GM12872 (cell line): ENCODE measurements at regions not wholly inside any gene's neighbourhood (a gene's known extent, or its start where the extent isn't known, plus 50 kb on each side); places are given as distances from the start of the nearest gene placed in this dataset.

Experiments
- TF ChIP-seq, protein P1 (sequence below): IDR thresholded peaks from 3 replicates; pipeline ENCODE4 v1.5.1; 2011; ENCODE audit warnings: low read depth, mild to moderate bottlenecking, low read length, moderate library complexity; ENCODE audit not compliant: insufficient read depth

- TF ChIP-seq, protein P1, sequence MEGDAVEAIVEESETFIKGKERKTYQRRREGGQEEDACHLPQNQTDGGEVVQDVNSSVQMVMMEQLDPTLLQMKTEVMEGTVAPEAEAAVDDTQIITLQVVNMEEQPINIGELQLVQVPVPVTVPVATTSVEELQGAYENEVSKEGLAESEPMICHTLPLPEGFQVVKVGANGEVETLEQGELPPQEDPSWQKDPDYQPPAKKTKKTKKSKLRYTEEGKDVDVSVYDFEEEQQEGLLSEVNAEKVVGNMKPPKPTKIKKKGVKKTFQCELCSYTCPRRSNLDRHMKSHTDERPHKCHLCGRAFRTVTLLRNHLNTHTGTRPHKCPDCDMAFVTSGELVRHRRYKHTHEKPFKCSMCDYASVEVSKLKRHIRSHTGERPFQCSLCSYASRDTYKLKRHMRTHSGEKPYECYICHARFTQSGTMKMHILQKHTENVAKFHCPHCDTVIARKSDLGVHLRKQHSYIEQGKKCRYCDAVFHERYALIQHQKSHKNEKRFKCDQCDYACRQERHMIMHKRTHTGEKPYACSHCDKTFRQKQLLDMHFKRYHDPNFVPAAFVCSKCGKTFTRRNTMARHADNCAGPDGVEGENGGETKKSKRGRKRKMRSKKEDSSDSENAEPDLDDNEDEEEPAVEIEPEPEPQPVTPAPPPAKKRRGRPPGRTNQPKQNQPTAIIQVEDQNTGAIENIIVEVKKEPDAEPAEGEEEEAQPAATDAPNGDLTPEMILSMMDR: no peak
Measured at GRCh38 chr10:7030134-7030855, 380.5 kb downstream of the SFMBT2 start.

- TF ChIP-seq, protein P1: no peak
Measured at GRCh38 chr10:7029672-7030071, 381.2 kb downstream of the SFMBT2 start.

- TF ChIP-seq, protein P1: no peak
Measured at GRCh38 chr10:7028809-7029166, 382.0 kb downstream of the SFMBT2 start.

DNA sequence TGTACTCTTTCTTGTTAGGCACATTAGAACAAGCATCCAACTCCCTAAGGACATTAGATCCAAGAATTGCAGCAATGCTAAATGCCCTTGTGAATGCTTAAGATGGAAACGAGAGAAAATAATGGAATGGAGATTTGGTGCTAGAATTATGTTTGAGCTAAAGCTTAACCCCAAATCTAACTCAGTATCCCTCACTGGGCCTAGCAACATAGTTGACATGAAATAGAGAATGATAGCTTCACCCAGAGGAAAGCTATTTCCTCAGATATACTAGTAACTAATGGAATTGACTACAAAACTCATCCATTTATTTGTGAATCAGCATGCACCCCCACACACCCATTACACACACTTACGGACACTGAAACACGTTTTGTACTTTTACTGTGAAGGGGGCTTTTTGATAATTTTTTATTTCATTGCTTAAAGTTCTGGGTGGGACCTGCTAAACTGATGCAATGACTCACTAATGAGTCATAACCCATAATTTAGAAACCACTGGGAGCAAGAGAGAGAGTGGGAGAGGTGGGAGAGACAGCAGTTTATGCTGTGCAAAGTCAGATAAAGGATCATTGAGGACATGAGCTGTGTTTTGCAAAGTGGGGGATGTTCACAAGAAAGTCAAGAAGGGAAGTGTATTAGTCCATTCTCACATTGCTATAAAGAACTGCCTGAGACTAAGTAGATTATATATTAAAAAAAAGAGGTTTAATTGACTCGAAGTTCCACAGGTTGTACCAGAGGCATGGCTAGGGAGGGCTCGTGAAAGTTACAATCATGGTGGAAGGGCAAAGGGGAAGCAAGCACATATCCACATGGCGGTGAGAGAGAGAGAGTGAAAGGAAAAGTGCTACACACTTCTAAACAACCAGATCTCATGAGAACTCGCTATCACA is 382.7 kb downstream of the SFMBT2 start:
- TF ChIP-seq, protein P1: no peak

- TF ChIP-seq, protein P1: no peak
Measured at GRCh38 chr10:7027237-7027912, 383.5 kb downstream of the SFMBT2 start.

DNA sequence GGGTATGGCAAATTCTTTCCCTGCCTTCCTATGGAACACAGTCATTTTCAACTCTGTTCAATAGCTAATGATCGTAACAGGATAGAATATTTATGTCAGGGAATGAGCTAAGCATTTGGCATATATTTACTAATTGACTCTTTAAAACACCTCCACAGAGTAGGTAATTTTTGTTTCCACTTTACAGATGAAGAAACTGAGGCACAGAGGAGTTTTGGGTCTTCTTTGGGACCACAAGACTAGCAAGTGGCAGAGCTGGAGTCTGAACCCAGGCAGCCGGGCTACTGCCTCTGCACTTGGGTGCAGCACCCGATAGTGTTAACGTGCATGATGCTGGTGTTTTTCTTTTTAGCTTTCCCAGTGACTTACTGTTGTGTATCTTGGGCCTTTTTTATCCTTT is 384.0 kb downstream of the SFMBT2 start:
- TF ChIP-seq, protein P1: no peak

DNA sequence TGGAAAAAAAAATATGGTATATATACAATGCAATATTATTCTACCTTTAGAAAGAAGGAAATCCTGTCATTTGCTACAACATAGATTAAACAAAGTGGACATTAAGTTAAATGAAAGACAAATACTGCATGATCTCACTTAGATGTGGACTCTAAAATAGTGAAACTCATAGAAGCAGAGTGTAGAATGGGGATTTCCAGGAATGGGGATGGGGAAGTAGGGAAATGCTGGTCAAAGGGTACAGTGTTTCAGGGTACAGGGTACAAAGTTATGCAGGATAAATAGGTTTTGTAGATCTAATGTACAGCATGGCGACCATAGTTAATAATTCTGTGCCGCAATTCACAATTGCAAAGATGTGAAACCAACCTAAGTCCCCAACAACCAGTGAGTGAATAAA is 385.5 kb downstream of the SFMBT2 start:
- TF ChIP-seq, protein P1: no peak
